ENCODE measurements at regions not wholly inside any gene's neighbourhood (a gene's known extent, or its start where the extent isn't known, plus 50 kb on each side); places are given as distances from the start of the nearest gene placed in this dataset.

- Histone ChIP-seq H3K4me3 (no peak overlapping the region), H3K27ac (no peak overlapping the region), H2AFZ (no peak overlapping the region), H3K4me1 (ENCODE audit: insufficient read depth) (no peaks in the 10 kb centered on the region), H3K9ac (no peak overlapping the region), H4K20me1 (ENCODE audit: insufficient read depth) (no peaks in the 10 kb centered on the region), H3K9me3 (ENCODE audit: low read depth) (no peaks in the 10 kb centered on the region), H3K79me2 (ENCODE audit: insufficient read depth) (no peaks in the 10 kb centered on the region), H3F3A (ENCODE audit: insufficient read depth) (no peaks in the 10 kb centered on the region), H3K27me3 (replicated peaks; ENCODE audit: insufficient read depth) (no peaks in the 10 kb centered on the region), H3K9me2 (ENCODE audit: insufficient read depth) (no peaks in the 10 kb centered on the region), H3K36me3 (ENCODE audit: low read depth) (no peaks in the 10 kb centered on the region), H3K4me2 (ENCODE audit: unreplicated experiment) (no peak overlapping the region)
- no peak for TF ChIP-seq EZH2 (IDR thresholded peaks at IDR 0.05; ENCODE audit: insufficient read depth, poor library complexity, severe bottlenecking)
- no peak for TF ChIP-seq EZH2phosphoT487 (IDR thresholded peaks at IDR 0.05; ENCODE audit: insufficient read depth, low read depth)
- in situ Hi-C loops (cut with MboI), result no loop called here
- DNase-seq, result no peak
- 0 to 4% methylated on average over 2 of the region's 2 CpGs for WGBS, 2 experiments (ENCODE audit: low coverage in 1 of 2, low lambda C conversion rate in 2 of 2, missing lambda C conversion rate in 2 of 2)
Observed at GRCh38 chr14:84961637-84962036, 568.3 kb upstream of the FLRT2 start.

- Histone ChIP-seq H2AFZ (no peak overlapping the region), H3K27ac (no peak overlapping the region), H3K36me3 (ENCODE audit: low read depth) (no peaks in the 10 kb centered on the region), H3K27me3 (replicated peaks; ENCODE audit: insufficient read depth) (no peaks in the 10 kb centered on the region), H3K9ac (no peak overlapping the region), H3K4me3 (no peak overlapping the region), H3K9me3 (ENCODE audit: low read depth) (no peaks in the 10 kb centered on the region), H3K9me2 (ENCODE audit: insufficient read depth) (no peaks in the 10 kb centered on the region), H3F3A (ENCODE audit: insufficient read depth) (no peaks in the 10 kb centered on the region), H4K20me1 (ENCODE audit: insufficient read depth) (no peaks in the 10 kb centered on the region), H3K4me2 (ENCODE audit: unreplicated experiment) (no peak overlapping the region), H3K4me1 (ENCODE audit: insufficient read depth) (no peaks in the 10 kb centered on the region), H3K79me2 (ENCODE audit: insufficient read depth) (no peaks in the 10 kb centered on the region)
- DNase-seq, result no peak
- WGBS, 2 experiments (ENCODE audit: low coverage in 1 of 2, low lambda C conversion rate in 2 of 2, missing lambda C conversion rate in 2 of 2), result 56 to 59% methylated on average over 5 of the region's 5 CpGs
- TF ChIP-seq EZH2 (IDR thresholded peaks at IDR 0.05; ENCODE audit: insufficient read depth, poor library complexity, severe bottlenecking) (no peak), EZH2phosphoT487 (IDR thresholded peaks at IDR 0.05; ENCODE audit: insufficient read depth, low read depth) (no peak)
- in situ Hi-C loops (cut with MboI), result no loop called here
Observed at GRCh38 chr14:84963518-84963917, 566.4 kb upstream of the FLRT2 start.

DNA sequence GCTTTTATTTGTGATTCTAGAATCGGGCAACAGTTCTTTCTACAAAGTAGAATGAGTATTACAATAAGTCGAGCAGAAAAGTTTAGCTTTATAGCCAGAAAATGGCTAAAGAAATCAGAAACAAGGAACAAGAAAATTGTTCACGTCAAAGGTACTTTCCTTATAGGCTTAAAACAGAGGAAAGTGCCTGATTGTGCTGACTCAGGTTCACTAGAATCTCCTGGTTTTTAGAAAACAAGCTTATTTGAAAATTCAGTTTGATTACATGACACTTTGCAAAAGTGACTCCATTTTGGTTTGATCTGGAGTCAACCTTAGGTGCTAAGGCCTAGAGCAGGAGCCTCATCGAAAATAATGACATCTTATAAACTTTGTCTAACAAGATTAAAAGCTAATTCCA lies 564.7 kb upstream of the FLRT2 start:
- in situ Hi-C loops (cut with MboI), result no loop called here
- Histone ChIP-seq H3F3A (ENCODE audit: insufficient read depth) (no peaks in the 10 kb centered on the region), H3K9me3 (ENCODE audit: low read depth) (no peaks in the 10 kb centered on the region), H3K79me2 (ENCODE audit: insufficient read depth) (no peaks in the 10 kb centered on the region), H3K36me3 (ENCODE audit: low read depth) (no peaks in the 10 kb centered on the region), H3K4me2 (ENCODE audit: unreplicated experiment) (no peak overlapping the region), H3K4me1 (ENCODE audit: insufficient read depth) (no peaks in the 10 kb centered on the region), H3K27me3 (replicated peaks; ENCODE audit: insufficient read depth) (no peaks in the 10 kb centered on the region), H3K9me2 (ENCODE audit: insufficient read depth) (no peaks in the 10 kb centered on the region), H4K20me1 (ENCODE audit: insufficient read depth) (no peaks in the 10 kb centered on the region), H2AFZ (no peak overlapping the region), H3K27ac (no peak overlapping the region), H3K9ac (no peak overlapping the region), H3K4me3 (no peak overlapping the region)
- WGBS, 2 experiments (ENCODE audit: low coverage in 1 of 2, low lambda C conversion rate in 2 of 2, missing lambda C conversion rate in 2 of 2), result 36 to 41% methylated on average over 4 of the region's 4 CpGs
- TF ChIP-seq EZH2 (IDR thresholded peaks at IDR 0.05; ENCODE audit: insufficient read depth, poor library complexity, severe bottlenecking) (no peak), EZH2phosphoT487 (IDR thresholded peaks at IDR 0.05; ENCODE audit: insufficient read depth, low read depth) (no peak)
- DNase-seq, result no peak

DNA sequence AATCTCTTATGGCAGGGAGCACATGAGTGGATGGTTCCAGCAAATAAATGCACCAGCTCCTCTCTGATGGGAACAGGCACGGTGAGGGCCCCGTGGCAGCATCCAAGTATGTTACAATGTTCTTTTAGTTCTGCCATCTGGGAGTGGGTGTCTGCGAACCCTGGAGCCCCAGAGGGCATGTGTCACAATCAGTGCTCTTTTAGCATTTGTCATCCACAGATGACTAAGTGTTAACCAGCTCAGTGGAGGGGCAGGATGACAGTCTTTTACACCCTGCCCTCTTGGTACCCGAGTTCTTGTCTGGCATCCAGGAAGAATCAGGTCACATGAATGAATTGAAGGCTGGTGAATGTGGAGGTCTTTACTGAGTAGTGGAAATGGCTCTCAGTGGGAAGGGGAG lies 560.4 kb upstream of the FLRT2 start:
- no peak overlapping the region for H3K4me3 ChIP-seq
- DNase-seq, result no peak
- in situ Hi-C loops (cut with MboI), result no loop called here

More for the DNA sequence above, 560.4 kb upstream of the FLRT2 start:
- TF ChIP-seq EZH2 (IDR thresholded peaks at IDR 0.05; ENCODE audit: insufficient read depth, poor library complexity, severe bottlenecking), result no peak
- no peak for TF ChIP-seq EZH2phosphoT487 (IDR thresholded peaks at IDR 0.05; ENCODE audit: insufficient read depth, low read depth)
- Histone ChIP-seq H2AFZ (no peak overlapping the region), H3K27me3 (replicated peaks; ENCODE audit: insufficient read depth) (no peaks in the 10 kb centered on the region), H3K9ac (no peak overlapping the region), H4K20me1 (ENCODE audit: insufficient read depth) (no peaks in the 10 kb centered on the region), H3K27ac (no peak overlapping the region), H3K79me2 (ENCODE audit: insufficient read depth) (no peaks in the 10 kb centered on the region), H3K4me2 (ENCODE audit: unreplicated experiment) (no peak overlapping the region), H3K9me2 (ENCODE audit: insufficient read depth) (no peaks in the 10 kb centered on the region), H3F3A (ENCODE audit: insufficient read depth) (no peaks in the 10 kb centered on the region), H3K4me1 (ENCODE audit: insufficient read depth) (no peaks in the 10 kb centered on the region), H3K9me3 (ENCODE audit: low read depth) (no peaks in the 10 kb centered on the region), H3K36me3 (ENCODE audit: low read depth) (no peaks in the 10 kb centered on the region)
- 66 to 68% methylated on average over 4 of the region's 4 CpGs for WGBS, 2 experiments (ENCODE audit: low coverage in 1 of 2, low lambda C conversion rate in 2 of 2, missing lambda C conversion rate in 2 of 2)
